ENCODE measurements at regions not wholly inside any gene's neighbourhood (a gene's known extent, or its start where the extent isn't known, plus 50 kb on each side); places are given as distances from the start of the nearest gene placed in this dataset.

DNA sequence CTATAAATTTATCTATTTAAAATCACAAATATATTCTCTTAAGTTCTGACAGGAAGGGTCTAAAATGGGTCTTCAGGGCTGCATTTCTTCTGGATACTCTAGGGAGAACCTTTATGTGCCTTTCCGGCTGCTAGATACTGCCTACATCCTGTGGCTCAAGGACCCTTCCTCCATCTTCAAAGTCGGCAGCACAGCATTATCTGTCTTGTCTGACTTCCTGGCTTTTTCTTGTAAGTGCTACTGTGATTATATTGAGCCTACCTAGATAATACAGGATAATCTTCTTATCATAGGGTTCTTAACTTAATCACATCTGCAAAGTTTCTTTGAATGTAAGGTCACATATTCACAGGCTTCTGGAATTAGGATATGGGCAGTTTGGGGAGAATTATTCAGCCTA is 943.8 kb upstream of the TYRP1 start:
- Histone ChIP-seq H3K9me3 (replicated peaks; ENCODE audit: control insufficient read depth, insufficient read depth, low read length) (no peaks in the 10 kb centered on the region), H4K20me1 (replicated peaks; ENCODE audit: control insufficient read depth, extremely low read depth, insufficient read depth, low read length) (no peaks in the 10 kb centered on the region), H3K79me2 (ENCODE audit: control insufficient read depth, insufficient read depth, low read length) (no peaks in the 10 kb centered on the region), H3K27ac (ENCODE audit: insufficient read depth, low read depth, low read length) (no peak overlapping the region), H3K4me1 (ENCODE audit: control insufficient read depth, extremely low read depth, insufficient read depth, low read length) (no peaks in the 10 kb centered on the region), H3K9me1 (replicated peaks; ENCODE audit: control insufficient read depth, extremely low read depth, insufficient read depth, low read length) (no peaks in the 10 kb centered on the region), H3K4me3 (replicated peaks in 1 of 3; ENCODE audit: insufficient read depth in 1 of 3, low read depth in 1 of 3, low read length in 3 of 3) (no peak overlapping the region), H3K9ac (replicated peaks; ENCODE audit: extremely low read depth, insufficient read depth, low read length) (no peak overlapping the region), H2AFZ (ENCODE audit: low read depth, low read length) (no peak overlapping the region), H3K4me2 (ENCODE audit: insufficient read depth, low read length) (no peak overlapping the region), H3K36me3 (ENCODE audit: control insufficient read depth in 2 of 2, extremely low read depth in 1 of 2, insufficient read depth in 2 of 2, low read length in 2 of 2) (no peaks in the 10 kb centered on the region), H3K27me3 (ENCODE audit: control insufficient read depth in 2 of 2, insufficient read depth in 2 of 2, low read length in 2 of 2) (no peaks in the 10 kb centered on the region)
- no peak for TF ChIP-seq JUN (IDR thresholded peaks at IDR 0.05; ENCODE audit: borderline replicate concordance, insufficient read depth, insufficient read length, low read depth)
- TF ChIP-seq FOS (IDR thresholded peaks at IDR 0.05; ENCODE audit: borderline replicate concordance, insufficient read depth, low read length) = no peak
- TF ChIP-seq, protein P1, sequence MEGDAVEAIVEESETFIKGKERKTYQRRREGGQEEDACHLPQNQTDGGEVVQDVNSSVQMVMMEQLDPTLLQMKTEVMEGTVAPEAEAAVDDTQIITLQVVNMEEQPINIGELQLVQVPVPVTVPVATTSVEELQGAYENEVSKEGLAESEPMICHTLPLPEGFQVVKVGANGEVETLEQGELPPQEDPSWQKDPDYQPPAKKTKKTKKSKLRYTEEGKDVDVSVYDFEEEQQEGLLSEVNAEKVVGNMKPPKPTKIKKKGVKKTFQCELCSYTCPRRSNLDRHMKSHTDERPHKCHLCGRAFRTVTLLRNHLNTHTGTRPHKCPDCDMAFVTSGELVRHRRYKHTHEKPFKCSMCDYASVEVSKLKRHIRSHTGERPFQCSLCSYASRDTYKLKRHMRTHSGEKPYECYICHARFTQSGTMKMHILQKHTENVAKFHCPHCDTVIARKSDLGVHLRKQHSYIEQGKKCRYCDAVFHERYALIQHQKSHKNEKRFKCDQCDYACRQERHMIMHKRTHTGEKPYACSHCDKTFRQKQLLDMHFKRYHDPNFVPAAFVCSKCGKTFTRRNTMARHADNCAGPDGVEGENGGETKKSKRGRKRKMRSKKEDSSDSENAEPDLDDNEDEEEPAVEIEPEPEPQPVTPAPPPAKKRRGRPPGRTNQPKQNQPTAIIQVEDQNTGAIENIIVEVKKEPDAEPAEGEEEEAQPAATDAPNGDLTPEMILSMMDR (IDR thresholded peaks at IDR 0.05; ENCODE audit: extremely low read depth in 1 of 2, insufficient read depth in 1 of 2, low read depth in 1 of 2, low read length in 2 of 2) = no peak
- no peak for TF ChIP-seq EZH2 (IDR thresholded peaks at IDR 0.05; ENCODE audit: borderline replicate concordance, low read depth, low read length, severe bottlenecking)
- TF ChIP-seq MYC (IDR thresholded peaks at IDR 0.05; ENCODE audit: low read depth, low read length) = no peak
- intact Hi-C loops (cut with micrococcal nuclease) (no loop called here), dilution Hi-C loops (cut with MboI; ENCODE audit: extremely low pct_ligation_motif_present, low sequenced_read_pairs) (no loop called here)
- POLR2A ChIA-PET = no interaction called here
- FAIRE-seq (no peak), DNase-seq (ENCODE audit: low read depth, low spot score) (no peak)
- no TSS peak for BruUV-seq (replicated peaks)
- CTCF ChIA-PET = no interaction called here

DNA sequence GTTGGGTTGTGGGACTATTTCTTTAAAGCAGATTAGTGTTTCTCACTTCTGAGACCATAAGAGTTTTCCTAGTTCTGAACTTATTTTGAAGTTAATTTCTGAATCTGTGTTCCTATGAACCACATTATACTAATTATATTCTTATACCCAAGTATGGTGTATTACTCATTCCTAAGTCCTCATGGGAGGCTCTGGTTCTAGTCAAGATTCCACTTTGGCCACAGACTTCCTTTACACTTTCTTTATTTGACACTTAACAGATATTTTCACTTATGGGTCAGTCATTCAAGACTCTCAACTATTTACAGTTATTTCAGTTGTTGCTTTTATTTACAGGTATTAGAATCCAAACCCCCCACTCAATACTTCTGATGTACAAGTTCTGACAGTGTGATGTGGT is 937.2 kb upstream of the TYRP1 start:
- H3K4me3 ChIP-seq (replicated peaks in 1 of 3; ENCODE audit: insufficient read depth in 1 of 3, low read depth in 1 of 3, low read length in 3 of 3) = no peak overlapping the region
- ChIA-PET CTCF (no interaction called here), POLR2A (no interaction called here)
- intact Hi-C loops (cut with micrococcal nuclease) = loop anchor here (5.0 kb wide), 1 partner anchor 436 kb away; no protein-coding TSS in a partner anchor
- FAIRE-seq (no peak), DNase-seq (ENCODE audit: low read depth, low spot score) (no peak)
- no peaks in the 10 kb centered on the region for H3K36me3 ChIP-seq (ENCODE audit: control insufficient read depth in 2 of 2, extremely low read depth in 1 of 2, insufficient read depth in 2 of 2, low read length in 2 of 2)
- no peaks in the 10 kb centered on the region for H3K27me3 ChIP-seq (ENCODE audit: control insufficient read depth in 2 of 2, insufficient read depth in 2 of 2, low read length in 2 of 2)
- H3K9me1 ChIP-seq (replicated peaks; ENCODE audit: control insufficient read depth, extremely low read depth, insufficient read depth, low read length) = no peaks in the 10 kb centered on the region
- H2AFZ ChIP-seq (ENCODE audit: low read depth, low read length) = no peak overlapping the region
- H3K4me2 ChIP-seq (ENCODE audit: insufficient read depth, low read length) = no peak overlapping the region
- no peaks in the 10 kb centered on the region for H3K9me3 ChIP-seq (replicated peaks; ENCODE audit: control insufficient read depth, insufficient read depth, low read length)
- no peaks in the 10 kb centered on the region for H3K79me2 ChIP-seq (ENCODE audit: control insufficient read depth, insufficient read depth, low read length)
- BruUV-seq (replicated peaks) = no TSS peak
- dilution Hi-C loops (cut with MboI; ENCODE audit: extremely low pct_ligation_motif_present, low sequenced_read_pairs) = no loop called here
- H3K9ac ChIP-seq (replicated peaks; ENCODE audit: extremely low read depth, insufficient read depth, low read length) = no peak overlapping the region
- no peak for TF ChIP-seq FOS (IDR thresholded peaks at IDR 0.05; ENCODE audit: borderline replicate concordance, insufficient read depth, low read length)
- TF ChIP-seq GATA2 (IDR thresholded peaks at IDR 0.05; ENCODE audit: insufficient read depth, insufficient read length, low read depth, low read length) = no peak
- TF ChIP-seq, protein P1 (IDR thresholded peaks at IDR 0.05; ENCODE audit: extremely low read depth in 1 of 2, insufficient read depth in 1 of 2, low read depth in 1 of 2, low read length in 2 of 2) = no peak
- no peak for TF ChIP-seq MYC (IDR thresholded peaks at IDR 0.05; ENCODE audit: low read depth, low read length)
- TF ChIP-seq JUN (IDR thresholded peaks at IDR 0.05; ENCODE audit: borderline replicate concordance, insufficient read depth, insufficient read length, low read depth) = no peak
- TF ChIP-seq EZH2 (IDR thresholded peaks at IDR 0.05; ENCODE audit: borderline replicate concordance, low read depth, low read length, severe bottlenecking) = no peak
- no peak for TF ChIP-seq MAX (IDR thresholded peaks at IDR 0.05; ENCODE audit: insufficient read depth, insufficient read length)
- TF ChIP-seq POLR2A (IDR thresholded peaks at IDR 0.05; ENCODE audit: low read depth, low read length) = no peak
- TF ChIP-seq POLR2AphosphoS5 (IDR thresholded peaks at IDR 0.05; ENCODE audit: insufficient read depth, low read depth, low read length) = no peak
- no peaks in the 10 kb centered on the region for H3K4me1 ChIP-seq (ENCODE audit: control insufficient read depth, extremely low read depth, insufficient read depth, low read length)
- H3K27ac ChIP-seq (ENCODE audit: insufficient read depth, low read depth, low read length) = no peak overlapping the region
- no peaks in the 10 kb centered on the region for H4K20me1 ChIP-seq (replicated peaks; ENCODE audit: control insufficient read depth, extremely low read depth, insufficient read depth, low read length)
